HCT116 (cell line): ENCODE measurements at regions not wholly inside any gene's neighbourhood (a gene's known extent, or its start where the extent isn't known, plus 50 kb on each side); places are given as distances from the start of the nearest gene placed in this dataset.

Experiments used
- ATAC-seq: fragments of 200-7000 bp; cut with Tn5 transposase; 2 replicates; pipeline ENCODE4 v1.9.1; 2020; ENCODE audit warnings: mild to moderate bottlenecking, moderate library complexity
- BruUV-seq: library from RNA; stranded (reverse); fragments of 400-500 nt; replicated peaks from 2 replicates; lab custom pipeline; 2021; lab: Mats Ljungman, UMichigan
- CTCF ChIA-PET: fragments of 300-600 bp; sonication (Branson Sonifier 250); formaldehyde crosslinking; loops from one replicate; lab custom pipeline; 2021; ENCODE audit warnings: antibody characterized with exemption; lab: Charles Lee
- POLR2A ChIA-PET: fragments of 300-600, 350-600 bp; sonication (Branson Sonifier 250); formaldehyde crosslinking; loops from one replicate; lab custom pipeline; 2021; ENCODE audit warnings: antibody characterized with exemption; lab: Charles Lee
- RAD21 ChIA-PET, 2 experiments: fragments of 300-600 bp; sonication (Branson Sonifier 250); formaldehyde crosslinking; loops; one replicate each; lab custom pipeline; 2023; ENCODE audit warnings: low total read pairs in 2 of 2; ENCODE audit not compliant: uncharacterized antibody in 2 of 2, unreplicated experiment in 2 of 2, low non-redundant PET in 1 of 2; lab: Charles Lee
- DNase-seq: peaks from one replicate; pipeline ENCODE4 v3.0.0-alpha.2; 2010; ENCODE audit warnings: low read depth, low spot score
- H2AFZ ChIP-seq: fragments of 200-600 bp; shearing (Covaris generic), sonication (generic); 2 replicates; pipeline ENCODE4 v1.6.1; 2017; ENCODE audit warnings: low read depth, mixed run types, mixed read lengths, antibody characterized with exemption, low read length; ENCODE audit not compliant: poor library complexity, severe bottlenecking
- H3K27ac ChIP-seq: 2 replicates; pipeline ENCODE4 v1.5.1; 2012; ENCODE audit warnings: low read depth, low read length
- H3K27me3 ChIP-seq: fragments of 200-600 bp; sonication (generic); 2 replicates; pipeline ENCODE4 v1.6.1; 2016; ENCODE audit warnings: mixed run types, low read length, mixed read lengths; ENCODE audit not compliant: insufficient read depth
- H3K36me3 ChIP-seq, 2 experiments: fragments of 200-500 bp in 1 of 2; fragments of 200-600 bp in 1 of 2; sonication (Bioruptor generic) in 1 of 2; sonication (generic) in 1 of 2; 2 replicates each; pipeline versions ENCODE4 v1.5.1 to v1.6.1; 2014 to 2016; ENCODE audit warnings: low read length in 2 of 2, inconsistent platforms in 1 of 2, mixed read lengths in 1 of 2, mixed run types in 1 of 2; ENCODE audit not compliant: insufficient read depth in 2 of 2, control insufficient read depth in 1 of 2
- H3K4me1 ChIP-seq, 2 experiments: fragments of 200-600 bp in 1 of 2; sonication (generic) in 1 of 2; 2 replicates each; pipeline versions ENCODE4 v1.5.1 to v1.6.1; 2012 to 2017; ENCODE audit warnings: low read length in 2 of 2, inconsistent platforms in 1 of 2, mild to moderate bottlenecking in 1 of 2, mixed read lengths in 1 of 2, mixed run types in 1 of 2, moderate library complexity in 1 of 2; ENCODE audit not compliant: insufficient read depth in 2 of 2, control insufficient read depth in 1 of 2
- H3K4me2 ChIP-seq: fragments of 200-600 bp; sonication (generic); 2 replicates; pipeline ENCODE4 v1.6.1; 2017; ENCODE audit warnings: mixed run types, low read length, mixed read lengths
- H3K4me3 ChIP-seq, 2 experiments: fragments of 200-600 bp in 1 of 2; sonication (generic) in 1 of 2; replicated peaks in 1 of 2; 2 replicates each; pipeline ENCODE4 v1.5.1; 2011 to 2016; ENCODE audit warnings: low read length in 2 of 2, control low read depth in 1 of 2, low read depth in 1 of 2, mild to moderate bottlenecking in 1 of 2, mixed read lengths in 1 of 2, mixed run types in 1 of 2
- H3K79me2 ChIP-seq: fragments of 200-600 bp; sonication (generic); 2 replicates; pipeline ENCODE4 v1.6.1; 2017; ENCODE audit warnings: mild to moderate bottlenecking, mixed run types, low read length, moderate library complexity, mixed read lengths; ENCODE audit not compliant: insufficient read depth
- H3K9ac ChIP-seq: fragments of 200-600 bp; sonication (generic); 2 replicates; pipeline ENCODE4 v1.6.1; 2016; ENCODE audit warnings: low read length, mixed read lengths
- H3K9me2 ChIP-seq: fragments of 200-600 bp; sonication (generic), shearing (Covaris generic); 2 replicates; pipeline ENCODE4 v1.6.1; 2017; ENCODE audit warnings: mixed run types, mild to moderate bottlenecking, moderate library complexity; ENCODE audit not compliant: insufficient read depth
- H3K9me3 ChIP-seq, 2 experiments: fragments of 200-500 bp in 1 of 2; fragments of 200-600 bp in 1 of 2; sonication (Bioruptor generic) in 1 of 2; sonication (generic) in 1 of 2; 2 replicates each; pipeline ENCODE4 v1.6.1; 2014 to 2017; ENCODE audit warnings: low read length in 2 of 2, mixed read lengths in 2 of 2, inconsistent platforms in 1 of 2, low read depth in 1 of 2, mild to moderate bottlenecking in 1 of 2, mixed run types in 1 of 2, moderate library complexity in 1 of 2; ENCODE audit not compliant: control insufficient read depth in 1 of 2, insufficient read depth in 1 of 2
- H4K20me1 ChIP-seq: fragments of 200-600 bp; sonication (generic), shearing (Covaris generic); 2 replicates; pipeline ENCODE4 v1.6.1; 2017; ENCODE audit warnings: mixed run types, mild to moderate bottlenecking, moderate library complexity; ENCODE audit not compliant: insufficient read depth
- CBX3 ChIP-seq: IDR thresholded peaks from 2 replicates; pipeline ENCODE4 v1.6.1; 2012; ENCODE audit warnings: low read depth
- CEBPB ChIP-seq: IDR thresholded peaks from 2 replicates; pipeline ENCODE4 v1.6.1; 2012; ENCODE audit warnings: low read depth
- EGR1 ChIP-seq: IDR thresholded peaks from 2 replicates; pipeline ENCODE4 v1.6.1; 2012; ENCODE audit warnings: low read depth
- EZH2 ChIP-seq: fragments of 200-600 bp; sonication (generic); IDR thresholded peaks from 2 replicates; pipeline ENCODE4 v1.6.1; 2017; ENCODE audit warnings: antibody characterized with exemption, mixed run types
- FOSL1 ChIP-seq: IDR thresholded peaks from 2 replicates; pipeline ENCODE4 v1.6.1; 2012; ENCODE audit warnings: low read depth
- JUND ChIP-seq: IDR thresholded peaks from 2 replicates; pipeline ENCODE4 v1.6.1; 2012
- POLR2A ChIP-seq: IDR thresholded peaks from 2 replicates; pipeline ENCODE4 v1.7.0; 2011; ENCODE audit warnings: borderline replicate concordance; ENCODE audit not compliant: insufficient read depth, insufficient read length; ENCODE audit errors: extremely low read depth
- POLR2AphosphoS5 ChIP-seq: IDR thresholded peaks from 2 replicates; pipeline ENCODE4 v1.6.1; 2011; ENCODE audit warnings: mild to moderate bottlenecking, low read depth, low read length, moderate library complexity
- RAD21 ChIP-seq: IDR thresholded peaks from 2 replicates; pipeline ENCODE4 v1.6.1; 2012; ENCODE audit warnings: low read depth, mild to moderate bottlenecking
- REST ChIP-seq: IDR thresholded peaks from 2 replicates; pipeline ENCODE4 v1.6.1; 2012; ENCODE audit warnings: low read depth
- SIN3A ChIP-seq: IDR thresholded peaks from 2 replicates; pipeline ENCODE4 v1.6.1; 2012; ENCODE audit warnings: low read depth
- SP1 ChIP-seq: IDR thresholded peaks from 2 replicates; pipeline ENCODE4 v1.6.1; 2012; ENCODE audit warnings: low read depth
- SRF ChIP-seq: IDR thresholded peaks from 2 replicates; pipeline ENCODE4 v1.6.1; 2012; ENCODE audit warnings: low read depth
- YY1 ChIP-seq: IDR thresholded peaks from 2 replicates; pipeline ENCODE4 v1.6.1; 2011; ENCODE audit warnings: low read length, low read depth, moderate library complexity, mild to moderate bottlenecking; ENCODE audit not compliant: insufficient replicate concordance; ENCODE audit errors: extremely low read depth
- ZBTB33 ChIP-seq: IDR thresholded peaks from 2 replicates; pipeline ENCODE4 v1.6.1; 2011; ENCODE audit warnings: mild to moderate bottlenecking, low read length, moderate library complexity; ENCODE audit not compliant: insufficient replicate concordance; ENCODE audit errors: extremely low read depth
- ZFX ChIP-seq: fragments of 450-650 bp; IDR thresholded peaks from 2 replicates; pipeline ENCODE4 v1.6.1; 2017
- intact Hi-C: fragments of 100-400 bp; cut with micrococcal nuclease; formaldehyde crosslinking; loops from 2 replicates; pipeline ENCODE4 v1.10.0; 2022

DNA sequence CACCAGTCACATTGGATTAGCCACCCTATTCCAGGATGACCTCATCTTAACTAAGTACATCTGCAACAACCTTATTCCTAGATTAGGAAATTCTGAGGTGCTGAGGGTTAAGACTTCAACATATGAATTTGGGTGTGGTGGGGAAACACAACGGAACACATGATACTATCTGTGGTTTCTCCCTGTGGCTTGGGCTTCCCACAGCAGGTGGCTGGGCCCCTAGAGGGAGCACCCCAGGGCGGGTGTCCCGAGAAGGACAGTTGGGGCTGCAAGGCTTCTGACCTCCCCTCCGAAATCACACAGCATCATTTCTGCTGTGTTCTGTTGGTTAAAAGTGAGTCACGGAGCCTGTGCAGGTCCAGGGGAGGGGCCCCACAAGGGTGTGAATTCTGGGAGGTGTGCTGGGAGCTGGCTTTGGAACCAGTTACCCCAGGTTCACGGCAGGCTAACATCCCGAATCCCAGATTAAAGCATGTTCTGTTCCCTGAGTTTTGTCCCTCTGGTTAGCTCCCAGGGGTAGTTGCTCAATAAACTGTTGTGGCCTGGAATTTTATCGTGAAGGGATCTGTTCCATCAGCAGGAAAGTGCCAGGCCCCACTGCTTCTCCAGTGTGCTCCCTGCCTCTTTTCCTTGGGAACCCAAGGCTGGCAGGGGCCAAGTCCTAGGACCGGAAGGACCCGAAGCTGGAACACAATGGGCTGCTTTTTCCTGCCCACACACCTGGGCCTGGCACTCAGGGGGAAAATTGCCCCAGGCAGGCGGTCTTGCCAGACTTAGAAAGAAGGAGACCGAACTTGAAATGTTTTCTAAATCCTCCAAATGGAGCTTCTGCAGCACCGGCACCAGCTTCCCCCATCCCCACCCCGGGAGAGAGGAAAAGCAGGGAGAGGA is 154.0 kb upstream of the WNT4 start:
- intact Hi-C loops: no loop called here
- Histone ChIP-seq H3K79me2 (no peaks in the 10 kb centered on the region), H3K4me2 (no peak overlapping the region), H3K9ac (no peak overlapping the region), H3K9me3 (no peaks in the 10 kb centered on the region), H2AFZ (no peak overlapping the region), H3K36me3 (no peaks in the 10 kb centered on the region), H3K4me1 (no peaks in the 10 kb centered on the region), H3K27me3 (no peaks in the 10 kb centered on the region), H3K27ac (no peak overlapping the region), H4K20me1 (no peaks in the 10 kb centered on the region), H3K4me3 (no peak overlapping the region), H3K9me2 (no peaks in the 10 kb centered on the region)
- RAD21 ChIA-PET: no interaction called here
- DNase-seq: no peak
- TF ChIP-seq FOSL1 (no peak), CBX3 (no peak), SP1 (no peak), RAD21 (no peak), ZFX (no peak)
- POLR2A ChIA-PET: no interaction called here
- BruUV-seq: no TSS peak
- 0 out of 2 replicates have a peak, but pooled peaks have one; percentile 22 for ATAC-seq
- CTCF ChIA-PET: no interaction called here

DNA sequence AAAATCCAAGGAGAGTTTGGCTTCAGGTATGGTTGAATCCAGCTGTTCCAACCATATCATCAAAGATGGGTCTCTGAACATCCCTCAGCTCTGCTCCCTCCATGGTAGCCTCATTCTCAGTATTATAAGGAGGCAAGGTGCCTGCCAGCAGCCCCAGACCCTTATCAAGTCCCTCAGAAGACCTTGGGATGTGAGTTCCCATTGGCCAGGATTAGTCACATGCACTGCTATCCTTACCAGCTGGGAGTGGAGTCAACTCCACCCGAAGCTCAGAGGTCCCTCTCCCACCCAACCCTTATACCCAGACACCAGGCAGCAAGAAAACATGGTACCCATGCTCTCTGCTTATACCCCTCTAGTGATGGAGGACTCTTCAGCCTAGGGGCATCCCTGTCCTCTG is 153.7 kb upstream of the ZBTB40 start:
- POLR2A ChIA-PET: no interaction called here
- no peak for TF ChIP-seq POLR2A
- no peak for TF ChIP-seq SIN3A
- TF ChIP-seq SP1: no peak
- no peak for TF ChIP-seq CBX3
- TF ChIP-seq POLR2AphosphoS5: no peak
- TF ChIP-seq CEBPB: no peak
- TF ChIP-seq FOSL1: no peak
- TF ChIP-seq EGR1: no peak
- TF ChIP-seq YY1: no peak
- no peak for TF ChIP-seq JUND
- TF ChIP-seq EZH2: no peak
- TF ChIP-seq REST: no peak
- no peak for TF ChIP-seq SRF
- no peak for TF ChIP-seq ZBTB33
- TF ChIP-seq ZFX: no peak

More for the DNA sequence above, 153.7 kb upstream of the ZBTB40 start:
- DNase-seq: no peak
- Histone ChIP-seq H3K79me2 (no peaks in the 10 kb centered on the region), H3K4me3 (no peak overlapping the region), H3K9me2 (no peaks in the 10 kb centered on the region), H3K27ac (no peak overlapping the region), H3K36me3 (no peaks in the 10 kb centered on the region), H3K27me3 (no peaks in the 10 kb centered on the region), H3K4me1 (no peaks in the 10 kb centered on the region), H2AFZ (no peak overlapping the region), H4K20me1 (no peaks in the 10 kb centered on the region), H3K4me2 (no peak overlapping the region), H3K9me3 (no peaks in the 10 kb centered on the region), H3K9ac (no peak overlapping the region)
- ChIA-PET RAD21 (no interaction called here), CTCF (no interaction called here)
- BruUV-seq: no TSS peak
- intact Hi-C loops: no loop called here
- no peak for ATAC-seq
